ENCODE measurements at regions not wholly inside any gene's neighbourhood (a gene's known extent, or its start where the extent isn't known, plus 50 kb on each side); places are given as distances from the start of the nearest gene placed in this dataset.

DNA sequence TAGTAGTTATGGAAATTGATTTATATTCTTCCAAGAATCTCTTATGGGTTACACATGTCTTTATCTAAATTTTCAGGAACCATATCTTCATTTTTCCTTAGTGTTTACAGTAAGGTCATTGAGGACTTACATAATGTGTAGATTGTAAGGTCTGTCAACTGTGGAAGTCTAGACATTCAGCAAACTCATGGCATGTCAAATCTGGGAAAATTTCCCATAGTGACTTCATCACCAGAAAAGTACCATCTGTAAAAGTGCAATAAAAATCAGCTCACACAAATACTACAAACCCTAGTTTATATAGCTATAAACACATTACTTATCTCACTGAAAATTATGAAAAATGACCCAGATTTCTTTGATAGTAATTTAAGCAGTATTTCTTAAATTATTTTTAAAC is 419.4 kb downstream of the MTRR start:
- no peak overlapping the region for H3K27ac ChIP-seq (ENCODE audit: low read depth, low read length)
- H3K4me3 ChIP-seq (ENCODE audit: low read length), result no peak overlapping the region
- H3K9me2 ChIP-seq (replicated peaks; ENCODE audit: control insufficient read depth, low read length), result no peaks in the 10 kb centered on the region
- H4K20me1 ChIP-seq (ENCODE audit: control insufficient read depth, insufficient read depth, low read depth, low read length), result no peaks in the 10 kb centered on the region
- no peak overlapping the region for H3K4me2 ChIP-seq (ENCODE audit: low read length)
- H3K36me3 ChIP-seq (ENCODE audit: control insufficient read depth, low read length), result no peaks in the 10 kb centered on the region
- no peaks in the 10 kb centered on the region for H3F3A ChIP-seq (ENCODE audit: control insufficient read depth, insufficient read depth)
- no peaks in the 10 kb centered on the region for H3K79me2 ChIP-seq (ENCODE audit: control insufficient read depth, low read length)
- no peaks in the 10 kb centered on the region for H3K9me3 ChIP-seq (ENCODE audit: control insufficient read depth, insufficient read depth, low read length)
- no peak for TF ChIP-seq EZH2phosphoT487 (IDR thresholded peaks at IDR 0.05; ENCODE audit: borderline replicate concordance, low read length)
- TF ChIP-seq, protein P1, sequence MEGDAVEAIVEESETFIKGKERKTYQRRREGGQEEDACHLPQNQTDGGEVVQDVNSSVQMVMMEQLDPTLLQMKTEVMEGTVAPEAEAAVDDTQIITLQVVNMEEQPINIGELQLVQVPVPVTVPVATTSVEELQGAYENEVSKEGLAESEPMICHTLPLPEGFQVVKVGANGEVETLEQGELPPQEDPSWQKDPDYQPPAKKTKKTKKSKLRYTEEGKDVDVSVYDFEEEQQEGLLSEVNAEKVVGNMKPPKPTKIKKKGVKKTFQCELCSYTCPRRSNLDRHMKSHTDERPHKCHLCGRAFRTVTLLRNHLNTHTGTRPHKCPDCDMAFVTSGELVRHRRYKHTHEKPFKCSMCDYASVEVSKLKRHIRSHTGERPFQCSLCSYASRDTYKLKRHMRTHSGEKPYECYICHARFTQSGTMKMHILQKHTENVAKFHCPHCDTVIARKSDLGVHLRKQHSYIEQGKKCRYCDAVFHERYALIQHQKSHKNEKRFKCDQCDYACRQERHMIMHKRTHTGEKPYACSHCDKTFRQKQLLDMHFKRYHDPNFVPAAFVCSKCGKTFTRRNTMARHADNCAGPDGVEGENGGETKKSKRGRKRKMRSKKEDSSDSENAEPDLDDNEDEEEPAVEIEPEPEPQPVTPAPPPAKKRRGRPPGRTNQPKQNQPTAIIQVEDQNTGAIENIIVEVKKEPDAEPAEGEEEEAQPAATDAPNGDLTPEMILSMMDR (IDR thresholded peaks at IDR 0.05; ENCODE audit: low read depth, low read length, poor library complexity, severe bottlenecking), result no peak
- no peaks in the 10 kb centered on the region for H3K4me1 ChIP-seq (ENCODE audit: control insufficient read depth, low read length)
- H3K27me3 ChIP-seq (ENCODE audit: control insufficient read depth, low read length), result no peaks in the 10 kb centered on the region

- H3K4me3 ChIP-seq (ENCODE audit: low read length), result no peak overlapping the region
- H3K36me3 ChIP-seq (ENCODE audit: control insufficient read depth, low read length), result no peaks in the 10 kb centered on the region
- H3F3A ChIP-seq (ENCODE audit: control insufficient read depth, insufficient read depth), result no peaks in the 10 kb centered on the region
- no peaks in the 10 kb centered on the region for H4K20me1 ChIP-seq (ENCODE audit: control insufficient read depth, insufficient read depth, low read depth, low read length)
- H3K9me3 ChIP-seq (ENCODE audit: control insufficient read depth, insufficient read depth, low read length), result no peaks in the 10 kb centered on the region
- no peaks in the 10 kb centered on the region for H3K79me2 ChIP-seq (ENCODE audit: control insufficient read depth, low read length)
- no peaks in the 10 kb centered on the region for H3K4me1 ChIP-seq (ENCODE audit: control insufficient read depth, low read length)
- H3K27me3 ChIP-seq (ENCODE audit: control insufficient read depth, low read length), result no peaks in the 10 kb centered on the region
- no peak overlapping the region for H3K27ac ChIP-seq (ENCODE audit: low read depth, low read length)
- no peak overlapping the region for H3K4me2 ChIP-seq (ENCODE audit: low read length)
- H3K9me2 ChIP-seq (replicated peaks; ENCODE audit: control insufficient read depth, low read length), result no peaks in the 10 kb centered on the region
- TF ChIP-seq, protein P1 (IDR thresholded peaks at IDR 0.05; ENCODE audit: low read depth, low read length, poor library complexity, severe bottlenecking), result no peak
- no peak for TF ChIP-seq EZH2phosphoT487 (IDR thresholded peaks at IDR 0.05; ENCODE audit: borderline replicate concordance, low read length)
Observed at GRCh38 chr5:8288897-8289516, 420.1 kb downstream of the MTRR start.

DNA sequence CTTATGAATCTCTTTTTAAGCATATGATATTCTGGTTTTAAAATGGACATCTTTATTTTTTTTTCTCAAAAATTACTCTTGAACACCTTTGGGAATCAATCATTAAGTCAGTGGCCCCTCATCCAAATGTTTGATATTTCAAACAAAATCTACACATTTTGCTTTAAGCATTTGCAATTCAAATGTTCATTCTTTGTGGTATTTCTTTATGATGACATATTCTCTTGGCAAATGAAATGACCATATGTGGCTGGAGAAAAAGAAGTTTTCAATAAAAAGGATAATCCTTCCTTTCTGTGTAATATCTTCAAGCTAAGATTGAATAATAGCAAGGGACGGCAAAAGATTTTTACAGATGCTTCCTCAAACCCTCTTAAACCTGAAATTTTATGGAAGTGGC is 420.8 kb downstream of the MTRR start:
- H3K9me2 ChIP-seq (replicated peaks; ENCODE audit: control insufficient read depth, low read length), result no peaks in the 10 kb centered on the region
- H3F3A ChIP-seq (ENCODE audit: control insufficient read depth, insufficient read depth), result no peaks in the 10 kb centered on the region
- H3K4me3 ChIP-seq (ENCODE audit: low read length), result no peak overlapping the region
- TF ChIP-seq EZH2phosphoT487 (IDR thresholded peaks at IDR 0.05; ENCODE audit: borderline replicate concordance, low read length), result no peak
- TF ChIP-seq, protein P1 (IDR thresholded peaks at IDR 0.05; ENCODE audit: low read depth, low read length, poor library complexity, severe bottlenecking), result no peak
- H4K20me1 ChIP-seq (ENCODE audit: control insufficient read depth, insufficient read depth, low read depth, low read length), result no peaks in the 10 kb centered on the region
- no peak overlapping the region for H3K27ac ChIP-seq (ENCODE audit: low read depth, low read length)
- H3K36me3 ChIP-seq (ENCODE audit: control insufficient read depth, low read length), result no peaks in the 10 kb centered on the region
- no peaks in the 10 kb centered on the region for H3K27me3 ChIP-seq (ENCODE audit: control insufficient read depth, low read length)
- H3K9me3 ChIP-seq (ENCODE audit: control insufficient read depth, insufficient read depth, low read length), result no peaks in the 10 kb centered on the region
- H3K4me2 ChIP-seq (ENCODE audit: low read length), result no peak overlapping the region
- no peaks in the 10 kb centered on the region for H3K4me1 ChIP-seq (ENCODE audit: control insufficient read depth, low read length)
- no peaks in the 10 kb centered on the region for H3K79me2 ChIP-seq (ENCODE audit: control insufficient read depth, low read length)
